Astrocyte (in vitro differentiated cells and primary cell): ENCODE measurements at regions not wholly inside any gene's neighbourhood (a gene's known extent, or its start where the extent isn't known, plus 50 kb on each side); places are given as distances from the start of the nearest gene placed in this dataset.
A peak's percentile ranks its signal among the peaks of the same experiment; 100 is the strongest.

Experiments used
- DNase-seq: peaks from one replicate; pipeline ENCODE4 v3.0.0-alpha.2; 2010; ENCODE audit warnings: low read depth
- FAIRE-seq: peaks from 2 replicates; lab custom pipeline; 2011; peaks lifted over from hg19 to GRCh38; lab: Jason Lieb, UNC
- H2AFZ ChIP-seq: 2 replicates; pipeline ENCODE4 v1.6.0; 2012; ENCODE audit warnings: low read depth, low read length, inconsistent platforms
- H3K27ac ChIP-seq: 2 replicates; pipeline ENCODE4 v1.5.1; 2011; ENCODE audit warnings: low read depth, low read length, inconsistent platforms
- H3K27me3 ChIP-seq: 2 replicates; pipeline ENCODE4 v1.6.0; 2011; ENCODE audit warnings: low read length, inconsistent platforms; ENCODE audit not compliant: insufficient read depth
- H3K36me3 ChIP-seq: 2 replicates; pipeline ENCODE4 v1.5.1; 2011; ENCODE audit warnings: low read length, inconsistent platforms; ENCODE audit not compliant: insufficient read depth
- H3K4me1 ChIP-seq: 2 replicates; pipeline ENCODE4 v1.5.1; 2011; ENCODE audit warnings: low read length, inconsistent platforms; ENCODE audit not compliant: insufficient read depth
- H3K4me2 ChIP-seq: 2 replicates; pipeline ENCODE4 v1.6.0; 2012; ENCODE audit warnings: low read length, inconsistent platforms
- H3K4me3 ChIP-seq: 2 replicates; pipeline ENCODE4 v1.5.1; 2011; ENCODE audit warnings: low read depth, mild to moderate bottlenecking, low read length, inconsistent platforms; ENCODE audit not compliant: insufficient read depth
- H3K79me2 ChIP-seq: 2 replicates; pipeline ENCODE4 v1.6.0; 2012; ENCODE audit warnings: mild to moderate bottlenecking, low read length, inconsistent platforms; ENCODE audit not compliant: insufficient read depth
- H3K9ac ChIP-seq: 2 replicates; pipeline ENCODE4 v1.6.0; 2012; ENCODE audit warnings: mild to moderate bottlenecking, low read length, inconsistent platforms
- H3K9me3 ChIP-seq: 2 replicates; pipeline ENCODE4 v1.5.1; 2012; ENCODE audit warnings: low read depth, mild to moderate bottlenecking, low read length, inconsistent platforms; ENCODE audit not compliant: insufficient read depth
- H4K20me1 ChIP-seq: 2 replicates; pipeline ENCODE4 v1.6.0; 2012; ENCODE audit warnings: low read length, inconsistent platforms; ENCODE audit not compliant: insufficient read depth
- H3K27ac Mint-ChIP-seq: one replicate; pipeline ENCODE4 v1.8.0; 2021; ENCODE audit warnings: mild to moderate bottlenecking, mixed read lengths; ENCODE audit not compliant: unreplicated experiment
- H3K27me3 Mint-ChIP-seq: one replicate; pipeline ENCODE4 v1.8.0; 2021; ENCODE audit warnings: low read depth, mixed read lengths; ENCODE audit not compliant: unreplicated experiment
- H3K36me3 Mint-ChIP-seq: one replicate; pipeline ENCODE4 v1.8.0; 2021; ENCODE audit warnings: low read depth, mixed read lengths; ENCODE audit not compliant: unreplicated experiment
- H3K4me1 Mint-ChIP-seq: one replicate; pipeline ENCODE4 v1.8.0; 2021; ENCODE audit warnings: low read depth, mixed read lengths; ENCODE audit not compliant: unreplicated experiment
- H3K4me3 Mint-ChIP-seq: one replicate; pipeline ENCODE4 v1.8.0; 2021; ENCODE audit warnings: mild to moderate bottlenecking, moderate library complexity, mixed read lengths; ENCODE audit not compliant: unreplicated experiment
- H3K9me3 Mint-ChIP-seq: one replicate; pipeline ENCODE4 v1.8.0; 2021; ENCODE audit warnings: mild to moderate bottlenecking, mixed read lengths; ENCODE audit not compliant: unreplicated experiment
- EZH2 ChIP-seq: IDR thresholded peaks from 2 replicates; pipeline ENCODE4 v1.6.1; 2012; ENCODE audit warnings: mild to moderate bottlenecking, low read length, inconsistent platforms; ENCODE audit not compliant: insufficient read depth
- TF ChIP-seq, protein P1 (sequence below): IDR thresholded peaks from 2 replicates; pipeline ENCODE4 v1.5.1; 2011; ENCODE audit warnings: low read depth, mild to moderate bottlenecking, inconsistent platforms, low read length, moderate library complexity; ENCODE audit not compliant: insufficient read depth

DNA sequence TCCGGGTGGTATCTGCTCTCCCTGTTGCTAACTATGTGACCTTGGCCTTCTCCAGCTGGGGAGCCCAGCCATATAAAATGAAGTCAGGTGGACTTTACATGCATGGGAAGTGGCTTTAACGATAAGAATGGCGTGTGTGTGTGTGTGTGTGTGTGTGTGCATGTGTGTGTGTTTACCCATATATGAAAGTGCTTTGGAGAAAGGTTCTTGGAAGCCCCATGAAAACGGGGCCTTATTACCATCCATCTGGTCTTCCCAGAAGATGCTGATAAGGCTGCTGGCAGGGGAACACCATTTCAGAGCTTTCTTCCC is 94.8 kb downstream of the LRRC74A start:
- H3K4me3 Mint-ChIP-seq, result peak overlapping the region; percentile 3
- H4K20me1 ChIP-seq, result no peaks in the 10 kb centered on the region
- H3K36me3 Mint-ChIP-seq, result no peaks in the 10 kb centered on the region
- no peaks in the 10 kb centered on the region for H3K27me3 Mint-ChIP-seq
- H3K27ac ChIP-seq, result no peak overlapping the region
- H3K9me3 ChIP-seq, result no peaks in the 10 kb centered on the region
- H3K4me1 ChIP-seq, result peaks cover 59% of the 10 kb centered on the region
- H3K4me1 Mint-ChIP-seq, result peaks cover 79% of the 10 kb centered on the region
- H3K4me2 ChIP-seq, result no peak overlapping the region
- no peaks in the 10 kb centered on the region for H3K27me3 ChIP-seq
- DNase-seq (no peak), FAIRE-seq (no peak)
- TF ChIP-seq, protein P1, sequence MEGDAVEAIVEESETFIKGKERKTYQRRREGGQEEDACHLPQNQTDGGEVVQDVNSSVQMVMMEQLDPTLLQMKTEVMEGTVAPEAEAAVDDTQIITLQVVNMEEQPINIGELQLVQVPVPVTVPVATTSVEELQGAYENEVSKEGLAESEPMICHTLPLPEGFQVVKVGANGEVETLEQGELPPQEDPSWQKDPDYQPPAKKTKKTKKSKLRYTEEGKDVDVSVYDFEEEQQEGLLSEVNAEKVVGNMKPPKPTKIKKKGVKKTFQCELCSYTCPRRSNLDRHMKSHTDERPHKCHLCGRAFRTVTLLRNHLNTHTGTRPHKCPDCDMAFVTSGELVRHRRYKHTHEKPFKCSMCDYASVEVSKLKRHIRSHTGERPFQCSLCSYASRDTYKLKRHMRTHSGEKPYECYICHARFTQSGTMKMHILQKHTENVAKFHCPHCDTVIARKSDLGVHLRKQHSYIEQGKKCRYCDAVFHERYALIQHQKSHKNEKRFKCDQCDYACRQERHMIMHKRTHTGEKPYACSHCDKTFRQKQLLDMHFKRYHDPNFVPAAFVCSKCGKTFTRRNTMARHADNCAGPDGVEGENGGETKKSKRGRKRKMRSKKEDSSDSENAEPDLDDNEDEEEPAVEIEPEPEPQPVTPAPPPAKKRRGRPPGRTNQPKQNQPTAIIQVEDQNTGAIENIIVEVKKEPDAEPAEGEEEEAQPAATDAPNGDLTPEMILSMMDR, result no peak
- TF ChIP-seq EZH2, result no peak
- H3K9ac ChIP-seq, result no peak overlapping the region
- no peak overlapping the region for H3K4me3 ChIP-seq
- peaks cover 2% of the 10 kb centered on the region for H3K9me3 Mint-ChIP-seq
- no peak overlapping the region for H2AFZ ChIP-seq
- no peaks in the 10 kb centered on the region for H3K36me3 ChIP-seq
- no peaks in the 10 kb centered on the region for H3K79me2 ChIP-seq
- no peak overlapping the region for H3K27ac Mint-ChIP-seq

DNA sequence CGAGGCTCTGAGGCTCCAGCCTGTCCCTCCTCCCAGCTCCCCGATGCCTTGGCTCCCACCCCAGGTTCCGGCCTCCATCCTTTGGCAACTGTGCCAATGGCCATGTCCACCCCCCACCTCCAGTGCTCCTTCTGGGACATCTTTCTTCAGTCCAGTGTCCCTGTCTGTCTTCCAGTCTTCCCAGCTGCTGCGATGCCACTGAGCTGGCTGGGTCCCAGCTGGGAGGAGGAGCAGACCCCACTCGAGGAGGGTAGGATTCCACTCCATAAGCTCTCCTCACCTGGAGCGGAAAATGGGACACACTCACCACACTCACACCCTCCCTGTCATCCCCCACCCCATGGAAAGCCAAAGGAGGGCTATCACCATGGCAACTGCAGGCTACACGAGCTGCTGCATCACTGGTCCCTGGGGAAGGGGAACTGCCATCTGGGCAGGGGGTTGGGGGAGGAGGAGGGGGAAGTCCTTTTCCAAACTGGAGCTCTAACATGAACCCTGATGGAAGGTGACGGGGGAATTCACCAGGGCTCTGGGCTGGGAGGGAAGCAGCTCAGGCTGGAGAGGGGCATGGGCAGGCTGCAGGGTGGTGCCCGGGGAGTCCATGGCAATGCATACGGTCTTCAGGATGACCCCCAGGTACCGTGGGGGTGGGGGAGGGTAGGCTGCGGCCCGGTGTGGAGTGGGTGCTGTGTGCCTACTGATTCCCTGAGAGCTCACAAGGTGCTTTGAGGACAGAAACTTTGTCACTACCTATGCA is 94.3 kb downstream of the LRRC74A start:
- Histone ChIP-seq H2AFZ (peak overlapping the region; percentile 54), H3K79me2 (no peaks in the 10 kb centered on the region), H3K4me3 (peak overlapping the region; percentile 9), H3K4me2 (peak overlapping the region; percentile 78), H3K9ac (peak overlapping the region; percentile 86), H3K27me3 (no peaks in the 10 kb centered on the region), H3K9me3 (no peaks in the 10 kb centered on the region), H4K20me1 (no peaks in the 10 kb centered on the region), H3K4me1 (peaks cover 59% of the 10 kb centered on the region), H3K27ac (peak overlapping the region; percentile 98), H3K36me3 (no peaks in the 10 kb centered on the region)
- H3K9me3 Mint-ChIP-seq, result peaks cover 2% of the 10 kb centered on the region
- TF ChIP-seq, protein P1, result no peak
- TF ChIP-seq EZH2, result no peak
- H3K36me3 Mint-ChIP-seq, result no peaks in the 10 kb centered on the region
- no peaks in the 10 kb centered on the region for H3K27me3 Mint-ChIP-seq
- FAIRE-seq, result no peak
- peak; percentile 16 for DNase-seq
- peaks cover 82% of the 10 kb centered on the region for H3K4me1 Mint-ChIP-seq
- H3K4me3 Mint-ChIP-seq, result no peak overlapping the region
- peak overlapping the region; percentile 93 for H3K27ac Mint-ChIP-seq
